Nephron (organoid): ENCODE measurements at regions not wholly inside any gene's neighbourhood (a gene's known extent, or its start where the extent isn't known, plus 50 kb on each side); places are given as distances from the start of the nearest gene placed in this dataset.

ENCODE experiments used
- H3K27ac Mint-ChIP-seq, 3 experiments: 2 replicates each; pipeline ENCODE4 v1.8.0; 2020; ENCODE audit warnings: mixed read lengths in 3 of 3, mild to moderate bottlenecking in 2 of 3, moderate library complexity in 1 of 3
- H3K27me3 Mint-ChIP-seq: 2 replicates; pipeline ENCODE4 v1.8.0; 2021; ENCODE audit warnings: low read depth, mild to moderate bottlenecking, moderate library complexity, mixed read lengths
- H3K36me3 Mint-ChIP-seq: 2 replicates; pipeline ENCODE4 v1.8.0; 2020; ENCODE audit warnings: low read depth, mixed read lengths
- H3K4me1 Mint-ChIP-seq: 2 replicates; pipeline ENCODE4 v1.8.0; 2020; ENCODE audit warnings: mixed read lengths
- H3K4me3 Mint-ChIP-seq, 3 experiments: 2 replicates each; pipeline ENCODE4 v1.8.0; 2020; ENCODE audit warnings: mild to moderate bottlenecking in 3 of 3, mixed read lengths in 3 of 3, moderate library complexity in 2 of 3
- H3K9me3 Mint-ChIP-seq: 2 replicates; pipeline ENCODE4 v1.8.0; 2020; ENCODE audit warnings: mixed read lengths
- CTCF ChIP-seq, 3 experiments: fragments of 200-600 bp; sonication (generic); IDR thresholded peaks; one replicate each; pipeline ENCODE4 v1.5.0; 2021; ENCODE audit warnings: antibody characterized with exemption in 3 of 3; ENCODE audit not compliant: unreplicated experiment in 3 of 3

- no peak for TF ChIP-seq CTCF (IDR thresholded peaks at IDR 0.05; ENCODE audit: unreplicated experiment in 3 of 3)
- H3K4me3 Mint-ChIP-seq = no peak overlapping the region
- no peaks in the 10 kb centered on the region for H3K4me1 Mint-ChIP-seq
- H3K36me3 Mint-ChIP-seq = no peaks in the 10 kb centered on the region
- H3K9me3 Mint-ChIP-seq = no peaks in the 10 kb centered on the region
- no peak overlapping the region for H3K27ac Mint-ChIP-seq
- peaks cover 41% of the 10 kb centered on the region for H3K27me3 Mint-ChIP-seq
Observed at GRCh38 chr16:50909831-50910735, 168.2 kb downstream of the CYLD start.

- no peaks in the 10 kb centered on the region for H3K4me1 Mint-ChIP-seq
- peaks cover 34% of the 10 kb centered on the region for H3K27me3 Mint-ChIP-seq
- H3K36me3 Mint-ChIP-seq = no peaks in the 10 kb centered on the region
- no peak overlapping the region for H3K4me3 Mint-ChIP-seq
- no peak for TF ChIP-seq CTCF (IDR thresholded peaks at IDR 0.05; ENCODE audit: unreplicated experiment in 3 of 3)
- H3K27ac Mint-ChIP-seq = no peak overlapping the region
- H3K9me3 Mint-ChIP-seq = no peaks in the 10 kb centered on the region
Observed at GRCh38 chr16:50908468-50908867, 166.6 kb downstream of the CYLD start.

GRCh38 chr16:50906454-50906853, 164.6 kb downstream of the CYLD start:
- no peaks in the 10 kb centered on the region for H3K36me3 Mint-ChIP-seq
- peaks cover 18% of the 10 kb centered on the region for H3K27me3 Mint-ChIP-seq
- no peaks in the 10 kb centered on the region for H3K9me3 Mint-ChIP-seq
- no peaks in the 10 kb centered on the region for H3K4me1 Mint-ChIP-seq
- no peak overlapping the region for H3K27ac Mint-ChIP-seq
- no peak for TF ChIP-seq CTCF (IDR thresholded peaks at IDR 0.05; ENCODE audit: unreplicated experiment in 3 of 3)
- no peak overlapping the region for H3K4me3 Mint-ChIP-seq

- no peak overlapping the region for H3K27ac Mint-ChIP-seq
- no peak for TF ChIP-seq CTCF (IDR thresholded peaks at IDR 0.05; ENCODE audit: unreplicated experiment in 3 of 3)
- H3K27me3 Mint-ChIP-seq = peaks cover 6% of the 10 kb centered on the region
- H3K36me3 Mint-ChIP-seq = no peaks in the 10 kb centered on the region
- peaks cover 7% of the 10 kb centered on the region for H3K9me3 Mint-ChIP-seq
- no peaks in the 10 kb centered on the region for H3K4me1 Mint-ChIP-seq
- H3K4me3 Mint-ChIP-seq = no peak overlapping the region
Observed at GRCh38 chr16:50902457-50902856, 160.6 kb downstream of the CYLD start.

- Mint-ChIP-seq H3K9me3 (peaks cover 13% of the 10 kb centered on the region), H3K4me3 (no peak overlapping the region)
Observed at GRCh38 chr16:50901062-50901461, 159.2 kb downstream of the CYLD start.

More at GRCh38 chr16:50901062-50901461, 159.2 kb downstream of the CYLD start:
- no peaks in the 10 kb centered on the region for H3K36me3 Mint-ChIP-seq
- peaks cover 6% of the 10 kb centered on the region for H3K27me3 Mint-ChIP-seq
- H3K27ac Mint-ChIP-seq = no peak overlapping the region
- no peaks in the 10 kb centered on the region for H3K4me1 Mint-ChIP-seq
- no peak for TF ChIP-seq CTCF (IDR thresholded peaks at IDR 0.05; ENCODE audit: unreplicated experiment in 3 of 3)
